ENCODE measurements at regions not wholly inside any gene's neighbourhood (a gene's known extent, or its start where the extent isn't known, plus 50 kb on each side); places are given as distances from the start of the nearest gene placed in this dataset.

DNA sequence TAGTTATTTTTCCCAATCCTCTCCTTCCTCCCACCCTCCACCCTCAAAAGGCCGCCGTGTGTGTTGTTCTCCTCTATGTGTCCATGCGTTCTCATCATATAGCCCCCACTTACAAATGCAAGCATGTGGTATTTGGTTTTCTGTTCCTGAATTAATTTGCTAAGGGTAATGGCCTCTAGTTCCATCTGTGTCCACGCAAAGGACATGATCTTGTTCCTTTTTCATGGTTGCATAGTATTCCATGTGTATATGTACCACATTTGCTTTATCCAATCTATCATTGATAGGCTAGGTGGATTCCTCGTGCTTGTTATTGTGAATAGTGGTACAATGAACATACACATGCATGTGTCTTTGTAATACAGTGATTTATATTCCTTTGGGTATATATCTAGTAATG is 1193.7 kb downstream of the RPA4 start:
- TF ChIP-seq TCF12 (IDR thresholded peaks at IDR 0.05; ENCODE audit: low read depth) = no peak
- no peak for TF ChIP-seq RAD21 (IDR thresholded peaks at IDR 0.05; ENCODE audit: low read depth)
- TF ChIP-seq NFIC (IDR thresholded peaks at IDR 0.05) = no peak
- TF ChIP-seq, protein P1, sequence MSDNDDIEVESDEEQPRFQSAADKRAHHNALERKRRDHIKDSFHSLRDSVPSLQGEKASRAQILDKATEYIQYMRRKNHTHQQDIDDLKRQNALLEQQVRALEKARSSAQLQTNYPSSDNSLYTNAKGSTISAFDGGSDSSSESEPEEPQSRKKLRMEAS (IDR thresholded peaks at IDR 0.05) = no peak
- TF ChIP-seq EP300 (IDR thresholded peaks at IDR 0.05; ENCODE audit: borderline replicate concordance) = no peak

DNA sequence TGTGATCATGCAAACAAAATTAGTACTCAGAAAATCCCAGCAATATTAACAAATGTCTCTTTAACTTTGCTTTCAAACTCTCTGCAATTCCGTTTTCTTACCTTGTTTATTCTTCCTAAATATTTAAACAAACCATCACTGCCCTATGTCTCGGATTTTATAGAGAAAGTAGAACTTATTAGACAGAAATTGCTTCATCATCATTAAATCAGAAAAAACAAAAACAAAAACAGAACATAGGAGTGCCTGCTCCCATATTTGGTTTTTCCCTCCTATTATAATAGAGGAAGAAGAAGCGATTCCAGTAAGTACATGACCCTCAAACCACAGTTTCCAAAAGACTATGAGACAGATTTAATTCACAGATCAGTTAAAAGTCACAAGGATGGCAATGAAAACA is 1228.0 kb downstream of the RPA4 start:
- TF ChIP-seq, protein P2, sequence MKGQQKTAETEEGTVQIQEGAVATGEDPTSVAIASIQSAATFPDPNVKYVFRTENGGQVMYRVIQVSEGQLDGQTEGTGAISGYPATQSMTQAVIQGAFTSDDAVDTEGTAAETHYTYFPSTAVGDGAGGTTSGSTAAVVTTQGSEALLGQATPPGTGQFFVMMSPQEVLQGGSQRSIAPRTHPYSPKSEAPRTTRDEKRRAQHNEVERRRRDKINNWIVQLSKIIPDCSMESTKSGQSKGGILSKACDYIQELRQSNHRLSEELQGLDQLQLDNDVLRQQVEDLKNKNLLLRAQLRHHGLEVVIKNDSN (IDR thresholded peaks at IDR 0.05) = no peak
- TF ChIP-seq CEBPB (IDR thresholded peaks at IDR 0.05) (no peak), FOXM1 (IDR thresholded peaks at IDR 0.05; ENCODE audit: borderline replicate concordance, low read depth) (no peak), CREB1 (IDR thresholded peaks at IDR 0.05; ENCODE audit: low read depth) (no peak), ZBTB7A (IDR thresholded peaks at IDR 0.05; ENCODE audit: low read depth) (no peak), TEAD4 (IDR thresholded peaks at IDR 0.05) (no peak)

DNA sequence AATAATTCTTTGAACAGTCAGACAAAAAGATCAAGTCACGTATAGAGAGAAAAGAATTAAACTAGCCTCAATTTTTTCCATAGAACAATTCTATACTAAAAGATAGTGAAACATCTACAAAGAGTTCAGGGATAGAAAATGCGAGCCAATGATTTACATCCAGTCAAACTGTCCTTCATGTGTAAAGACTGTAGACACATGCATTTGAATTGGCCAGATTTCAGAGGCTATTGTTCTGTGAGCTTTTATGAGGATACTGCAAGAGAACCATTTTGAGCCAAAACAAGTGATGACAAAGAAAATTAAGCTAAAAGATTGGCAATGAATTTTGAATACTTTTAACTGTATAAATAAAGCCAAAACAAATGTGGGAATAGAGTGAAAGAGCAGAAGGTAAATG is 1230.3 kb downstream of the RPA4 start:
- TF ChIP-seq NFIC (IDR thresholded peaks at IDR 0.05) (no peak), TEAD4 (IDR thresholded peaks at IDR 0.05) (no peak), CREB1 (IDR thresholded peaks at IDR 0.05; ENCODE audit: low read depth) (no peak), RAD21 (IDR thresholded peaks at IDR 0.05; ENCODE audit: low read depth) (no peak), YY1 (IDR thresholded peaks at IDR 0.05; ENCODE audit: low read depth) (no peak), ZBTB7A (IDR thresholded peaks at IDR 0.05; ENCODE audit: low read depth) (no peak), EGR1 (IDR thresholded peaks at IDR 0.05) (no peak), EP300 (IDR thresholded peaks at IDR 0.05; ENCODE audit: borderline replicate concordance) (no peak), TCF12 (IDR thresholded peaks at IDR 0.05; ENCODE audit: low read depth) (no peak), CEBPB (IDR thresholded peaks at IDR 0.05) (no peak), TAF1 (IDR thresholded peaks at IDR 0.05; ENCODE audit: low read depth) (no peak), FOXM1 (IDR thresholded peaks at IDR 0.05; ENCODE audit: borderline replicate concordance, low read depth) (no peak)
- TF ChIP-seq, protein P2 (IDR thresholded peaks at IDR 0.05) = no peak
- TF ChIP-seq, protein P1 (IDR thresholded peaks at IDR 0.05) = no peak
- TF ChIP-seq, protein P3, sequence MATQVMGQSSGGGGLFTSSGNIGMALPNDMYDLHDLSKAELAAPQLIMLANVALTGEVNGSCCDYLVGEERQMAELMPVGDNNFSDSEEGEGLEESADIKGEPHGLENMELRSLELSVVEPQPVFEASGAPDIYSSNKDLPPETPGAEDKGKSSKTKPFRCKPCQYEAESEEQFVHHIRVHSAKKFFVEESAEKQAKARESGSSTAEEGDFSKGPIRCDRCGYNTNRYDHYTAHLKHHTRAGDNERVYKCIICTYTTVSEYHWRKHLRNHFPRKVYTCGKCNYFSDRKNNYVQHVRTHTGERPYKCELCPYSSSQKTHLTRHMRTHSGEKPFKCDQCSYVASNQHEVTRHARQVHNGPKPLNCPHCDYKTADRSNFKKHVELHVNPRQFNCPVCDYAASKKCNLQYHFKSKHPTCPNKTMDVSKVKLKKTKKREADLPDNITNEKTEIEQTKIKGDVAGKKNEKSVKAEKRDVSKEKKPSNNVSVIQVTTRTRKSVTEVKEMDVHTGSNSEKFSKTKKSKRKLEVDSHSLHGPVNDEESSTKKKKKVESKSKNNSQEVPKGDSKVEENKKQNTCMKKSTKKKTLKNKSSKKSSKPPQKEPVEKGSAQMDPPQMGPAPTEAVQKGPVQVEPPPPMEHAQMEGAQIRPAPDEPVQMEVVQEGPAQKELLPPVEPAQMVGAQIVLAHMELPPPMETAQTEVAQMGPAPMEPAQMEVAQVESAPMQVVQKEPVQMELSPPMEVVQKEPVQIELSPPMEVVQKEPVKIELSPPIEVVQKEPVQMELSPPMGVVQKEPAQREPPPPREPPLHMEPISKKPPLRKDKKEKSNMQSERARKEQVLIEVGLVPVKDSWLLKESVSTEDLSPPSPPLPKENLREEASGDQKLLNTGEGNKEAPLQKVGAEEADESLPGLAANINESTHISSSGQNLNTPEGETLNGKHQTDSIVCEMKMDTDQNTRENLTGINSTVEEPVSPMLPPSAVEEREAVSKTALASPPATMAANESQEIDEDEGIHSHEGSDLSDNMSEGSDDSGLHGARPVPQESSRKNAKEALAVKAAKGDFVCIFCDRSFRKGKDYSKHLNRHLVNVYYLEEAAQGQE (IDR thresholded peaks at IDR 0.05; ENCODE audit: low read depth) = no peak

DNA sequence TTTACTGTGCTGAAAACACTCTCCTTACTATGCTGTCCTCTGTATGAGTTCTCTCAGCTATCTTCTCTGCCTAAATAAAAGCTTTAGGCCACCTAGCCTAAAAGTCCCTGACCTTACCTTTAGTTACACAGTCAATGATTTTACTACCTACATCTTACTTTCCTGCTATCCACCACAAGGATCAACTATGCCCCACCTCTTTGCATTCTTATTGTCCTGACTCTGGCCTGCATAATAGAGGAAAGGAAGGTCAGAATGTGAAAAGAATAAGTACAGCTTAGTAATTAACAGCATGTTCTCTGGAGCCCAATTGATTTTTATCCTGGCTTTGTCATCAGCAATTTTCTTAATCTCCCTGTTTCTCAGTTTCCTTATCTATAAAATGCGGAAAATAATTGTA is 1257.8 kb downstream of the RPA4 start:
- no peak for TF ChIP-seq NFIC (IDR thresholded peaks at IDR 0.05)
- no peak for TF ChIP-seq ZBTB7A (IDR thresholded peaks at IDR 0.05; ENCODE audit: low read depth)
- no peak for TF ChIP-seq CEBPB (IDR thresholded peaks at IDR 0.05)
- TF ChIP-seq EGR1 (IDR thresholded peaks at IDR 0.05) = no peak
- no peak for TF ChIP-seq TEAD4 (IDR thresholded peaks at IDR 0.05)
- TF ChIP-seq TCF12 (IDR thresholded peaks at IDR 0.05; ENCODE audit: low read depth) = no peak

DNA sequence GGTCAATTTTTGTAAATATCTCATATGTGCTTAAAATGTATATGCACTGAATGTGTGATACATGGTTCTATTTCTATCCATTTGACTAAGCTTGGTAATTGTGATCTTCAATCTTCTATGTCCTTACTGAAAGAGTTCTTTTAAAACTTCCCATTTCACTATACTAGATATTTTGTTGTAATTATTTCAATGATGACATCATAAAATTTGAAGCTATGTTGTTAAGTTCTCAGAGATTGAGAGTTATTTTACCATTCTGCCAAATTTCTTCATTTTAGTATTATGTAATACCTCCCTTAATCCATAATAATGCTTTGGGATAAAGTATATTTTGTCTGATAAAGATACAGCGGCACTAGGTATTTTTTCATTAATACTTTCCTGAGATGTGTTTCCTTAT is 1307.3 kb downstream of the RPA4 start:
- TF ChIP-seq NFIC (IDR thresholded peaks at IDR 0.05) = no peak
- no peak for TF ChIP-seq TAF1 (IDR thresholded peaks at IDR 0.05; ENCODE audit: low read depth)
- TF ChIP-seq, protein P1 (IDR thresholded peaks at IDR 0.05) = no peak
- TF ChIP-seq, protein P2 (IDR thresholded peaks at IDR 0.05) = no peak
- no peak for TF ChIP-seq FOXM1 (IDR thresholded peaks at IDR 0.05; ENCODE audit: borderline replicate concordance, low read depth)
- TF ChIP-seq CEBPB (IDR thresholded peaks at IDR 0.05) = no peak
- no peak for TF ChIP-seq YY1 (IDR thresholded peaks at IDR 0.05; ENCODE audit: low read depth)
- TF ChIP-seq, protein P3 (IDR thresholded peaks at IDR 0.05; ENCODE audit: low read depth) = no peak
- no peak for TF ChIP-seq EGR1 (IDR thresholded peaks at IDR 0.05)
- TF ChIP-seq CREB1 (IDR thresholded peaks at IDR 0.05; ENCODE audit: low read depth) = no peak
- TF ChIP-seq ZBTB7A (IDR thresholded peaks at IDR 0.05; ENCODE audit: low read depth) = no peak
- no peak for TF ChIP-seq EP300 (IDR thresholded peaks at IDR 0.05; ENCODE audit: borderline replicate concordance)
- TF ChIP-seq TEAD4 (IDR thresholded peaks at IDR 0.05) = no peak

DNA sequence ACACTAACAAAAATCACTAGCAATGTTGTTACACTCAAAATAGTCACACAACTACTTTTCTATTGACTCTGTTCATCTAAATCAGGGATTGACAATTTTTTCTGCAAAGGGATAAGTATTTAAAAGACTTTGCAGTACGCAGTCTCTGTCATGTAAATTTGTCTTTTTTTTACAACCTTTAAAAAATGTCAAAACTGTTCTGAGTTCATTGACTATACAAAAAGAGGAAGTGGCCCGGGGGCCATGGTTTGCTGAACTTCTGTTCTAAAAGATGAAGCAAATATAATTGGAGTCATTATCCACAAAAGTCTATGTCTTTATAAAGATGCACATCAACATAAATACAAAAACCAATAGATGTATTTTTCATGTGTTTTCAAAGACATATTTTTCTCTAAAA is 1310.3 kb downstream of the RPA4 start:
- TF ChIP-seq TEAD4 (IDR thresholded peaks at IDR 0.05) (no peak), ZBTB7A (IDR thresholded peaks at IDR 0.05; ENCODE audit: low read depth) (no peak), CEBPB (IDR thresholded peaks at IDR 0.05) (no peak), FOXM1 (IDR thresholded peaks at IDR 0.05; ENCODE audit: borderline replicate concordance, low read depth) (no peak), EGR1 (IDR thresholded peaks at IDR 0.05) (no peak), RAD21 (IDR thresholded peaks at IDR 0.05; ENCODE audit: low read depth) (no peak), TCF12 (IDR thresholded peaks at IDR 0.05; ENCODE audit: low read depth) (no peak), NFIC (IDR thresholded peaks at IDR 0.05) (no peak)
- TF ChIP-seq, protein P2 (IDR thresholded peaks at IDR 0.05) = no peak
- TF ChIP-seq, protein P3 (IDR thresholded peaks at IDR 0.05; ENCODE audit: low read depth) = no peak

Measured in Ishikawa (cell line).